SK-MEL-5 (cell line): ENCODE measurements at regions not wholly inside any gene's neighbourhood (a gene's known extent, or its start where the extent isn't known, plus 50 kb on each side); places are given as distances from the start of the nearest gene placed in this dataset.
"Not testable (repeated sequence)": the region's sequence is repeated elsewhere in the genome, so short reads cannot be mapped to it uniquely, and the experiment has no call there.

ENCODE experiments used
- DNase-seq: peaks from one replicate; pipeline ENCODE4 v3.0.0-alpha.2; 2016; ENCODE audit warnings: low read depth, low spot score
- in situ Hi-C: cut with HindIII; loops from 2 replicates; pipeline ENCODE4 v1.10.0; 2016; ENCODE audit warnings: low sequenced_read_pairs, high pct_unique_total_duplicates, low pct_unique_long_range_greater_than_20kb

DNA sequence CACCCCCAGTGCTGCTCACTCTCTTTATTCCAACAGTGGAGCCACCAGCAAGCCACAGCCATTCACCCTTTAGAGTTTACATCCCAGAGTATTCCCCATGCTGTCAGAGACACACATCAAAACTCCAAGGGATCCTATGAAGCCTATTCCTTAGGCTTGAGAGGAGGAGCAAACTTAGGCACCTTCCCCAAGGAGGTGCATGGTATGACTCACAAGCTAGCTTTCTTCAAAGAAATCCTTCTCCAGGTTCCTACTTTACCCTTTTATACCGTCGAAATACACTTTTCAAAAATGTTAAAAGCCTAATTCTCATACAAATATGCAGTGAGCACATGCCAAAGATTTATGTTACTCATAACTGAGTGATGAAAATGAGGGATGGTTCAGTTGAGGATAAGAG lies 175.4 kb downstream of the ETNK1 start:
- in situ Hi-C loops = no loop called here
- no peak for DNase-seq

- in situ Hi-C loops = no loop called here
- DNase-seq = peak; percentile 7
Observed at GRCh38 chr12:22802883-22803630, 178.1 kb downstream of the ETNK1 start.

GRCh38 chr12:22803725-22804124 lies 178.8 kb downstream of the ETNK1 start:
- in situ Hi-C loops = no loop called here
- DNase-seq = peak; percentile 17

DNA sequence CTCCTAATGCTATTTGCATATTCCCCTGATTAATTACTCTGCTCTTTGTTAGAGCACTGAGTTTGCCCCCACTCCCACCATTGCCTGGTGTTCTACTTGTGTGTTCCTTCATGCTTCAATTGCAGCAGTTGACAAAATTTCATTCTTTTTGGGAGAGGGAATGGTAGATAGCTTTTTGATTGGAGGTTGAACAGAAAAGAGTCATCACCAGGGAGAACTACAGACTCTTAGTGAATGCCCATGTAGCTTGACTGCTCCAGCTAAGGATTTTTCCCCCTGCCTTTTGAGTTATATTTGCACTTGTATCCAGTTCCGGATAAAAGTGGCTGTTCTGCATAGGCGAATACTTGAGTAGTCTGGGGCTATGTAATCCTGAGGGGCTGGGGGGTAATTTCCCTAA lies 183.9 kb downstream of the ETNK1 start:
- DNase-seq = no peak
- in situ Hi-C loops = no loop called here

DNA sequence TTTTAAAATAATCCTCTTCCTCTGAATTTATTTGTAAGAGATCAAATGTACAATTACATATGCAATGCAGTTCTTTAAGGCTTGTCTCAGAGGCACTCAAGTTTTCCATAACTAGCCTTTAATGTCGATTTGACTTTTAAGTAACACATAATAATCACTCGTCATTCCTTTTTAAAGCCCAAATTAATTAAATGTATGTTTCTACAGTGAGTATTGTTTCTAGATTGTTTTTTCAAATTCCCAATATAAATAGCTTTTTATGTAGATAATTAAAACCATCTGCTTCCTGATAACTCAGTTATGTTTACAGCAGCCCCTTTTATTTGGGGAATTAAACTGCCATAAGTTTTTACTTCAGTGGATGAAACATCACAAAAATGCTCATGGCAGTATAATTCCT lies 185.1 kb downstream of the ETNK1 start:
- in situ Hi-C loops = no loop called here
- no peak for DNase-seq

DNA sequence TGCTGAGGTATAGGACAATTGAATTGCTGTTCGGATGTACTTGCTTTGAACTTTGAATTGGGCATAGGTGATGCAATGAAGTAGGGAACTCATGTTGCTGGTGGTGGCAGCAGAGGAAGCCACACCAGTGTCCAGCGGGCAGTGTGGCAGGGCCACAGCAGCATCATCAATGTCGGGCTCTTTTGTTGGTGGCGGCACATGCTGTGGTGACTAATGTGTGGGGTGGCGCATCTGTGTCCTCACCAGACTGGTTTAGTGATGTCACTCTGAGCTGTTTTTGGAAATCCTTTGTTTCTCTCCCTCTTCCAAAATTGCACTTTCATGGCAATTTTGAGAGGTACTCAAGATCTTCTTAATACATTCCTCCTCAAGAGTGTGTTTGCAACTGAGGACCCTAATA lies 187.6 kb downstream of the ETNK1 start:
- in situ Hi-C loops = no loop called here
- DNase-seq = no peak

- in situ Hi-C loops = no loop called here
- peak; percentile 79 for DNase-seq
Observed at GRCh38 chr12:22821985-22822384, 197.0 kb downstream of the ETNK1 start.

DNA sequence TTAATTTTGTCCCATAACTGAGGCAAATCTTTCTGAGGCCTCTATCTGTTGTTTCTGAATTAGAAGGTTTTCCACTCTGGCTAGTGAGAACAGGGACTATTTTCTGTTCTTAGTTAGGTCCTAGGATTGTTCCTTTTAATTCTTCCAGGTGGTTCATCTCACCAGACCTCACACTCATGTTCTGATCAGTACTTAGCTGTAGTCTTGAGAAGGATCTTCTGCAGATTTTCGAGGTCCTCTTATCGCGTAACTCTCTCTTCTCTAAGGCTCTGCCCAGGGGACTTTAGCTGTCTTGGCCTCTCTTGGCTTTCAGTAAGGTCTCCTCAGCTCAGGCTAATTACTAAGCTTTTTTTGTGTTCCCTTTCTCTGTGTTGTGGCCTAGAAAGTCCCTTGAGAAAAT lies 201.1 kb downstream of the ETNK1 start:
- in situ Hi-C loops = no loop called here
- DNase-seq = no peak

DNA sequence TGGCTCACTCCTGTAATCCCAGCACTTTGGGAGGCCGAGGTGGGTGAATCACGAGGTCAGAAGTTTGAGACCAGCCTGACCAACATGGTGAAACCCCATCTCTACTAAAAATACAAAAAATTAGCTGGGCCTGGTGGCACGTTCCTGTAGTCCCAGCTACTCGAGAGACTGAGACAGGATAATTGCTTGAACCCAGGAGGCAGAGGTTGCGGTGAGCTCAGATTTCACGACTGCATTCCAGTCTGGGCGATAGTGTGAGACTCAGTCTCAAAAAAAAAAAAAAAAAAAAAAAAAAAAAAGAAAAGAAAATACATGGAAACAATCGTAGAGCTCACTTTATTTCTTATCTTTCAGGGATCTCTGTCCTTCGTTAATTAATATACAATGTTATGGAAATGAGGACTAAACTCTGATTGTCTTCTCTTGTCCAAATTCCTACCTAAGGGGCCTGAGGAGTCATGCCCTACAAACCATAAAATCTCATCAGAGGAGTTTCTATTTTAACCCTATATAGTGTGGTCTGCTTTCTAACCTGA lies 201.5 kb downstream of the ETNK1 start:
- in situ Hi-C loops, DNase-seq: not testable (repeated sequence)

GRCh38 chr12:22828066-22828465 lies 203.1 kb downstream of the ETNK1 start:
- in situ Hi-C loops = no loop called here
- no peak for DNase-seq

DNA sequence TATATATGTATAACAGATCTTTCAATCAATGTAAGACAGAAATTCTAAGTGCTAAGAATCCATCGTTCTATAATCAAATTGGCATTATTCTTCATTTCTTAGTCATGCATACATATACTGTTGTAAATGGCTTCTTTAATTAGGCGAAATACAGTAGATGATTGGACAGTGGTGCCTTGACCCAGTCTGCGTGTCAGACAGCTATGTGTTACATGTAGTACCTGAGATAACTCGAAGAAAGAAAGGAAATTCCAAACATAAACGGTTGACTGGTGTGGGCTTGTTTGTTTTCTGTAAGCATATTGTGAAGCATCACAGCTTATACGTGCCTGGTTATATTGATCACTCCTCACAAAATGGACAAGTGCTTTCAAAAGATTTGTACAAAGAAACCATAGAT lies 210.5 kb downstream of the ETNK1 start:
- in situ Hi-C loops = no loop called here
- DNase-seq = no peak

DNA sequence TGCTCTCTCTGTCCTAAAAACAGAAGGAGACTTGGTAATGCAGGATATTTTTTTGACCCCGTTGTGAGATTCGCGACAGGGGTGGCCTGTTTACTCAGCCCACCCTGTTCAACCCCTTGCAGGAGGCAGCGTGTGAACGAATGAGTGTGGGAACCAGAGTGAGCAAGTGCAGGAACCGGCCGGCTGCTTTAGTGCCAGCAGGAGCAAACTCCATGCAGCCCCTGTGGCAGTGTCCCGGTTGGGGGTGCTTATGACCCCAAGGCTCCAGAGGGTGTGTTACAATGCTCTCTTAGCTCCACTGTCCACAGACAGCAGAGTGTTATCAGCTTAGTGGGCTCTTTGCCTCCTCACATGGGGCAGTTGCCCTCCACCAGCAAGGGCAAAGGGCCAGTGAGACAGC lies 225.2 kb downstream of the ETNK1 start:
- no peak for DNase-seq
- in situ Hi-C loops = no loop called here

GRCh38 chr12:22851532-22851931 lies 226.6 kb downstream of the ETNK1 start:
- in situ Hi-C loops = no loop called here
- DNase-seq = no peak

DNA sequence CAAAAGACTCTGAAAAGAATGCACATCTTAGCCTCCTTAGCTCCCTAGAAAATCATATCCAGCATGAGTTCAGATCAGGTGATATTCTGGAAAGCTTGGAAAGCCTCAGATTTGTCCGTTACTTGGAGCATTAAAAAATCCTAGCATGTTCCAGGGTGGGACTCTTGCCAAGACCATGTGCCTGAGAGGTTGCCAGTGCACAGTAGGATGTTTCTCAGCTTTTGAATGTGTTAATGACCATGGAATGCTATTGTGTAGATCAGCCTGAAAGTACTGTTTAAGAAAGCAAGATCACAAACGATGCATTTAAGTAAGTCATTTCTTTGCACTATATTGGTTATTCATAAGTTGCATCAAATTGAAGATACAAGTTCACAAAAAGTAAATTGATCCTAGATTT lies 230.5 kb downstream of the ETNK1 start:
- in situ Hi-C loops = no loop called here
- DNase-seq = no peak

- DNase-seq = peak; percentile 64
- in situ Hi-C loops = no loop called here
Observed at GRCh38 chr12:22856178-22856577, 231.2 kb downstream of the ETNK1 start.

DNA sequence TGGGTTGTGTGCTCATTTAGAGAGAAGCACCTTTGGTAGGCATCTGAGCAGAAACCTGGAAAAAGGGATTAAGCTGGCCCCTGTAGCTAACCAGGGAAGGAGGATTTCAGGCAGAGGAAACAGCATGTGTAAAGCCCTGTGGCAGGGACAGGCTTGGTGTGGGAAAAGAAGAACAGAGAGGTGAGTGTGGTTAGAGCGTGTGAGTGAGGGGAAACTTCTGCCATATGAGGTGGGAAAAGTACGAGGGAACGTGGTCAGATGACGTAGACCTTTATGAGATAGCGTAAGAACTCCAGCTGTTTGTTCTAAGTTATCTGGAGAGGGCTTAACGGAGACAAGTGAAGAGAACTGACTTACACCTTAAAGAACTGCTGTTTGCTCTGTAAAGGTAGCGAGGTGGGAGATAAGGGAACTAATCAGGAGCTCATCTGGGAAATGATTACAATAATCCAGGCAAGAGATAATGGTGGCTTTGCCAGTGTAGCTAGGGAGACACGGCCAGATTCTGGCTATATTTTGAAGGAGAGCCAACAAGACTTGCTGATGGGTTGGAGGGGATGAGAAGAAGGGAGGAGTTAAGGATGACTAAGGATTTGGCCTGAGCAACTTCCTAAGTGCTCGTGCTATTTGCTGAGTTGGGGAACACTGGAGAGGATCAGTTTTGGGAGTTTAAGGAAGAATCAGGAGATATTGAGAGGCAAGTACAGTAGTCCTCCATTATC lies 234.0 kb downstream of the ETNK1 start:
- in situ Hi-C loops = no loop called here
- DNase-seq = no peak

DNA sequence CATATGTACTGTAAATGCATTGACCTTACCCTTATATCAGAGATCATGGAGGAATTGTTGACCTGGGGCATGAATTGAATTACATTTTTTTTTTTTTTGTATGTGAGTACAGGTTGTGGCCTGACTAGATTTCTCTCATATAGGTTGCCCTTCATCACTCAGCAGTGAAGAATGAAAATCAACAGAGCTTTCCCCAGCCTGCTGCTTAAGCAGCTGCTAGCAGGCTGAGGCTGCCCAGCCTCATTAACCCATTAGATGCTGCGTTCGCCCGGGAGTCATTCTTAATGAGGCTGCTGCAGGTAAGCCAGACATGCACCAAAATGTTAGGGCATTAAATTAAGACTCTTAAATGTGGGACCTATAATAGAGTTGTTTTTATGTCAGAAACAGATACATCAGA lies 236.0 kb downstream of the ETNK1 start:
- DNase-seq = no peak
- in situ Hi-C loops = no loop called here

DNA sequence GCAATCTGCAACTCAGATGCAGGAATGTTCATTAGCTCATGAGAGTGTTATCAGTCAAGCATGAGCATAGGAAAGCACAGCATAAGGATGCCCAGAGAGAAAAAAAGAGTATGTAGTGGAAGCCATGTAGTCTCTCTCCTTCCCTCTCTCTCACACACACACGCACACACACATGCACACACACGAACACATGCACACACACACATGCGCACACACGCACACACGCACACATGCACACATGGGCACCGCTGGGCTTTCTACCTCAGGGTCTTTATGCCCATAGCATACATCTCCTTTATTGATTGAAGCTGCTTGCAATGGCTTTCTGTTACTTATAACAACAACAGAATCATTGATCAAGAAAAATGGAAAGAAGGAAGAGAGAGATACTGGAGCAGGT lies 240.9 kb downstream of the ETNK1 start:
- in situ Hi-C loops = no loop called here
- DNase-seq = no peak

DNA sequence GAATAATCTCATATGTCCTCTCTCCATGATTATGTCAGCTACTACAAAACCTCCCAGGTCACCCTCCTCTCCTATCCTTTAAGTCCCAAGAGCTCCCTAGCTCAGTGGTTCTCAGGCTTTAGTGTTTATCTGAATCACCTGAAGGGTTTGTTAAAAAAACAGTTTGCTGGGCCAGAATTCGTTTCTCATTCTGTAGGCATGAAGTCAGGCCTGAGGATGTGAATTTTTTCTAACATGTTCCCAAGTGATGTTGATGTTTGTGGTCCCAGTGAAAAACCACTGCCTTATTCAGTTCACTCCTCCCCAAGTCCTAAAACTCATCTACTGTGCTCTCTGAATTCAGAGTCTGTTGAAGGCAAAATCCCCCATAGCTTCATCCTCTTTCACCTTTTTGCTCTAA lies 241.4 kb downstream of the ETNK1 start:
- in situ Hi-C loops = no loop called here
- no peak for DNase-seq
